ENCODE measurements at regions not wholly inside any gene's neighbourhood (a gene's known extent, or its start where the extent isn't known, plus 50 kb on each side); places are given as distances from the start of the nearest gene placed in this dataset.
"Not testable (repeated sequence)": the region's sequence is repeated elsewhere in the genome, so short reads cannot be mapped to it uniquely, and the experiment has no call there.

DNA sequence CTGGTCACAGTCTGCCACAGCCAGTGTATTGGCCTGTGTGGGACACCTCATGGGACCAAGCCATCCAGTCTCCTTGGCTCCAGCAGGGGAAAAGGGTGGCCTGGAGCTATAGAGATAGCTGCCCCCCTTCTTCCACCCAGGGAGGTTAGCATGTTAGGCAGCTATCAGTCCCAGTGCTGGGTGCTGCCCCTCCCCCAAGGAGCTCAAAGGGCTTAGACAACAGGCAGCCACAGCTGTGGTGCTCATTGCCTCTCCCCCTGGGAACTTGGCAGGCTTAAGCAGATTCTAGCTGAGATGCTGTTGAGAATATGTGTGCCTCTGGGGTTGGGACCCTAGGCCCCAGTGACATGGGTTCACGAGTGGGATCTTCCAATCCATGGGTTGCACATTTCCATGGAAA is 226.0 kb upstream of the PTGER4 start:
- FAIRE-seq, result no peak

DNA sequence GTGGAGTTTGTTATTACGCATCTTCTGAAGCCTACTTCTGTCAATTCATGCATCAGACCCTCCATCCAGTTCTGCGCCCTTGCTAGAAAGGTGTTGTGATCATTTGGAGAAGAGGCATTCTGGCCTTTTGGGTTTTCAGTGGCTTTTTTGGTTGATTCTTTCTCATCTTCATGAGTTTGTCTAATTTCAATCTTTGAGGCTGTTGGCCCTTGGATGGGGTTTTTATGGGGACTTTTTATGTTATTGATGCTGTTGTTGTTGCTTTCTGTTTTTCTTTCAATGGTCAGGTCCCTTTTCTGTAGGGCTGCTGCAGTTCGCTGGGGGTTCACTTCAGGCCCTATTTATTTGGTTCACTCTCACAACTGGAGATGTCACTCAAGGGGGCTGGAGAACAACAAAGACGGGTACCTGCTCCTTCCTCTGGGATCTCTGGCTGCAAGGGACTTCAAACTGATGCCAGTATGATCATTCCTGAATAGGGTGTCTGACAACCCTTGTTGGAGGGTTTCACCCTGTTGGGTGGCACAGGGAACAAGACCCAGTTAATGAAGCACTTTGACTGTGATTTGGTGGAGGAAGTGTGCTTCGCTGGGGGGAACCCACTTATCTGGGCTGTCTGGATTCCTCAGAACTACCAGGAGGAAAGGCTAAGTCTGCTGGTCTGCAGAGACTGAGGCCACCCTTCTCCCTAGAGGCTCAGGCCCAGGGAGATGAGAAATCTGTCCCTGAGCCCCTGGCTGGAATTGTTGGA is 226.7 kb upstream of the PTGER4 start:
- no peak for FAIRE-seq

DNA sequence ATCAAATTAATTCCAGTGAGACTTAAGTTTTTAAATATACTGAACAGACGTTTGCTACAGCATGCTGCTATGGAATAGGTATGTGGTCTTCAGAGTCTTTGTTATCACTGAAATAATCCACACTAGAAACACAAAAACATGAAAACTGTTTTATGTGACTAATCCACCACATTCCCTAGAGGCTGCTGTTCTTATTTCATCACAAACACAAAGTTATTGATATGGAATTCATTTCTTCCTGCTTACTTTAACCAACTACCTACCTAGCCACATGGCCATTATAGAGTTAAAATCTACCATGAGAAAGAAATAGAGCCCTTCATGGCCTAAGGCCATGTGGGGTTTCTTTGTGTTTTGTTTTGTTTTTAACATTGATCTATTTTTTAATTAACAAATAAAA is 232.3 kb upstream of the PTGER4 start:
- FAIRE-seq, result no peak

DNA sequence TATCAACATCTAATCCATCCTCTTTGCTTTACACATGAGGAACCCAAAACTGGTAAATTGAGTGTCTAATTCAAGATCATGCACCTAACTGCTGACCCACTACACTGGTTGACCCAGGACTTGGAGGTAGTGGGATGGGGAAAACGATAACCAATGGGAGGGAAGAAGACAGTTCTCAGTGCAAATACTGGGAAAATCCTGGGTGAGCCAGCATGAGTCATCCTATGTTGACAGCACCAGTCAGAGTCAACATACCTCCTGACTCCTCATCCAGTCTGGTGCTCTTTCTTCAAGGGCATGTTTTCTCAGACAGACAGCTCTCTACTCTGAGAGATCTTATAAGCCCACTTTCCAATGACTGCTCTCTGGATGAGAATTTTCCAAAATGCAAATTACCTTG is 232.8 kb upstream of the PTGER4 start:
- FAIRE-seq, result no peak

DNA sequence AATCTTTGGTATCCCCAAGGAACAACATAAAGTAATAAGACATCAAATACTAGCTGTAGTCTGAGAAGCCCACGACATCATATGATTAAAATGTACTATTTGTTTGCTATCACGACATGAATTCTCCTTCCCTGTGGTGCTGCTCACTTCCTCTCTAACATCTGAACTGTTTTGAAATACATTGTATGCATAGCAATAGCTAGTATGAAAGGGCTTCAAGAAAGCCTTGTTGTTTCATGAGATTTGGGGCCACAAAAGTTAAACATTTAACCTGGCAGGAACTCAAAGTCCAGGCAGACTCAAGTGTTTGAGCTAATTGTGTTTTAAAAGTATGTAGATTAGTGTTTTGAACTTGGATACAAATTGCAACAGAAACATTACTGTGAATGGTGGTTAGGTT is 237.4 kb upstream of the PTGER4 start:
- FAIRE-seq, result no peak

DNA sequence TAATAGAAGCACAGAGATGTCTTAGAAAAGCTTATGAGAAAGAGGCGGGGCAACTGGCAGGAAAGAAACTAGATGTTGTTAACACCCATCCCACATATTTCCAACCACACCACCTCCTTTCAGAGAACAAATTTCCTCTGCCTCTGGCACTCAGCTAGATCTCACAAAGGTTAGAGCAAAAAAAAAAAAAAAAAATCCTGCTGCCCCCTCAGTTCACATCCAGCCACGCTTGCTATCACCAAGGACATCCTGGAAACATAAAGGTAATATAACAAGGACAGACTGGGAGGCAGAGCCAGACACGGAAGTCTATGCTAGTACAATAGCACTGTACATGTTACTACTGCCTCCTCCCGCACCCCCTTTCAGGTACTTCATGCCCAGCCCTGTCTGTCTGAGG is 238.0 kb upstream of the PTGER4 start:
- no peak for FAIRE-seq

DNA sequence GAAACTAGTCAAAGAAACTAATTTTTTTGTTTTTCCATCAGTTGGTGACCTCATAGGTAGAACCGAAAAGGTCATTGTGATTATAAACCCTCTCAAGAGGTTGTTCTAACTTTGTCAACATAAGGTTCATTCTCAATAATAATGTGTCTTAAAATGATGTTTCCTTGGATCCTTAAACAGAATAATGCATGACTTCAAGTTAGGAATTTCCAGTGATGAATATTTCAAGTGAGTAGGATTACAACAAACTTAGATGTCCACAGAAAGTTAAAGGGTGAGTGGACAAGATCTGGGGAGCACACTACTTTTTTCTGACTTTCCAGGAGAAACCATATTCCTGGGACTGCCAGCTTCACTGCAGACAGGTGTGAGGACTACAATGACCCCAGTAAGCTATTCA is 239.0 kb upstream of the PTGER4 start:
- FAIRE-seq, result no peak

DNA sequence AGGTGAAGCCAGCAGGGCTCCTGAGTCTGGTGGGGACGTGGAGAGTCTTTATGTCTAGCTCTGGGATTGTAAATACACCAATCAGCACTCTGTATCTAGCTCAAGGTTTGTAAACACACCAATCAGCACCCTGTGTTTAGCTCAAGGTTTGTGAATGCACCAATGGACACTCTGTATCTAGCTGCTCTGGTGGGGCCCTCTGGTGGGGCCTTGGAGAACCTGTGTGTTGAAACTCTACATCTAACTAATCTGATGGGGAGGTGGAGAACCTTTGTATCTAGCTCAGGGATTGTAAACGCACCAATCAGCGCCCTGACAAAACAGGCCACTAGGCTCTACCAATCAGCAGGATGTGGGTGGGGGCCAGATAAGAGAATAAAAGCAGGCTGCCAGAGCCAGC is 240.6 kb upstream of the PTGER4 start:
- not testable (repeated sequence) for FAIRE-seq

DNA sequence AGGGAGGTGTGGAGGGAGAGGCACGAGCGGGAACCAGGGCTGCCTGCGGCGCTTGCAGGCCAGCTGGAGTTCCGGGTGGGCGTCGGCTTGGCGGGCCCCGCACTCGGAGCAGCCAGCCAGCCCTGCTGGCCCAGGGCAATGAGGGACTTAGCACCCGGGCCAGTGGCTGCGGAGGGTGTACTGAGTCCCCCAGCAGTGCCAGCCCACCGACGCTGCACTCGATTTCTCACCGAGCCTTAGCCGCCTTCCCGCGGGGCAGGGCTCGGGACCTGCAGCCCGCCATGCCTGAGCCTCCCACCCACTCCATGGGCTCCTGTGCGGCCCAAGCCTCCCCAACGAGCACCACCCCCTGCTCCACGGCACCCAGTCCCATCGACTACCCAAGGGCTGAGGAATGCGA is 241.1 kb upstream of the PTGER4 start:
- FAIRE-seq, result not testable (repeated sequence)

DNA sequence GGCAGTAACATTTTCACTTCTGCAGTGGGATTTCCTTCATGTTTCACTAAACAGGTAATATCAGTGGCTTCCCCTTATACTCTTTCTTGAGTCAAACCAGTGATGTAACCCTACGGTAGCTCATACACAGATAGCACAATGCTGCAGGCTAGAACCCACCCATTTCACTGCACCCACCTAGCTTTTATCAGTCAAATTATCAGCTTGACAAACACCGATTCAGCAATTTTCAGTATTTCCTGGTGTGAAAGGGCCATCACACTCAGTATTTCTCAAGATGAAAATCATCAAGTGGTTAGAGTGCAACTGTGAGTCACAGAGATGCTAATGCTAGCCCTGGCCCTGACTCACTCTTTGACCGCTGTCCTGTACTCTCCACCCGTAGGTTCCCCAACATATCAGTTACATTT is 242.3 kb upstream of the PTGER4 start:
- no peak for FAIRE-seq

DNA sequence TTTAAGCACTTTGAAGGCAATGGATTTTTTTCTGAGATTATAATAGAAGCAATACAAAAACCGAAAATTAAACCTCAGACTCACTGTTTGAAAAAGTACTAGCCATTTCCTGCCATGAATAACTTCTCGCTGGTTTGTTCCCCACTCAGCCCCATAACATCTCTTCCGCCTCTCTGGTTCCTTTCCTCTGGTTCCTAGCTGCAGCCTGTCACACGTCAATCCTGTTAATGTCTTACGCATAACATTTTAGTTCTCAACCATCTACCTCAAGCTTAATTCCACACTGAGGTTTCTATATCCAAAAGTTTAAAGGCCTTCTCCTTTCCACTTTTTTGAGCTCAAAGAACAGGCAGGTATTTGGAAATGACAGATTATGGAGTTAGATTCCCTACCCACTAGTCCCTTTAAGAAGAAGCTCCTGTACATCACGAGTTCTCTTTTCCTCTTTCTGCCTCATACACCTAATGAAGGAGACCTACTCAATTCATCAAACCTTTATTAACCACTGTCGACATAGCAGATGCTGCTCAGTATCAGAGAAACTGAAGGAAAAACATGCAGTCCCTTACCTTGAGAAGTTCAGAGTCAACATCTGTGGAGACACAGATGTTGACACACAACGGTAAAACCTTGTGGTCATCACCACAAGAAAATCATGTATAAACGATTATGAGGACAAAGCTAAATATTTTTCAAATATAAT is 243.0 kb upstream of the PTGER4 start:
- FAIRE-seq, result no peak

DNA sequence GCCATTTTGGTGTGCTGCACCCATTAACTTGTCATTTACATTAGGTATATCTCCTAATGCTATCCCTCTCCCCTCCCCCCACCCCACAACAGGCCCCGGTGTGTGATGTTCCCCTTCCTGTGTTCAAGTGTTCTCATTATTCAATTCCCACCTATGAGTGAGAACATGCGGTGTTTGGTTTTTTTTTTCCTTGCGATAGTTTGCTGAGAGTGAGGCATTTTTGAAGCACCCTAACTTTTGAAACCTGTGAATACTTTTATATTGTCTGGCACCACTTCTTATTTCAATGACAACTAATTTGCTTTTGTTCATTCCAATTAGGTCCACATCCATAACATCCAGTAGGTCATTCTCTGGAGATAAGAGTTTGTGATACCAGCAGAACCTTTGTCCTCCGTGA is 244.0 kb upstream of the PTGER4 start:
- FAIRE-seq, result not testable (repeated sequence)

DNA sequence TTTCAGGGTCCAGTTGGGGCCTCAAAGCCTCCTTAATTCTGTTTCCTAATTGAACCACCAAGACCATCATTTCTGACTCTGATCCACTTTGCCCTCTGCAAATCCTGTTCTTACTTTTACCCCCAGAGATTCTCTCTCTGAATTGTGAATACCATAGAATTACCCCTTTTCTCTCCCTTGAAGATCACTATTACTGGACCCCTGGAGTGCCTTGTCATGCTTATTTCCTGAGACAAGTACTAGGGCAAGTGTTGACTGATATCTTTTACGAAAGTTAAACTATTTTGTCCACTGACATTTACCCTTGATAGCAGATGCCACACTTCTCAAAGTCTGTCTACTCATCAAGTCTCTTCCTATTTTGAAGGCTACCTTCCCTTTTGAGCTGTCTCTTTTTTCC is 246.9 kb upstream of the PTGER4 start:
- FAIRE-seq, result no peak

DNA sequence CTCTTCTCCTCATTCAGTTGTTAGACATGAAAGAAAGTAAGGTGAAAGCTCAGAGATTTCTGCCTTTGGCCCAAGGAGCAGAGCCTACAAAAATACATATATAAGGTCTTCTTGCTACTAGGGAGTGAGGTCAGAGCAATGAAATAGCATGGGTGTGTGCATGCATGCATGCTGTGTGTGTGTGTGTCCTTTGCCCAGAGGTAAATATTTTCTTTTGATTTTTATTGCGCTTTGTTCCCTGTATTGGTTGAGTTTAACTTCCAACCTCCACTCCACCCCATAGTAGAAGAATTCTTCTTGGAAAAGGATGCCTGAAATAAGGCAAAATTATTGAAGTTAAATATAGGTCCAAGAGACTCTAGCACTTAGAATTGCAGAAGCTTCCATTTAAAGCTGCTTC is 248.0 kb upstream of the PTGER4 start:
- FAIRE-seq, result no peak

DNA sequence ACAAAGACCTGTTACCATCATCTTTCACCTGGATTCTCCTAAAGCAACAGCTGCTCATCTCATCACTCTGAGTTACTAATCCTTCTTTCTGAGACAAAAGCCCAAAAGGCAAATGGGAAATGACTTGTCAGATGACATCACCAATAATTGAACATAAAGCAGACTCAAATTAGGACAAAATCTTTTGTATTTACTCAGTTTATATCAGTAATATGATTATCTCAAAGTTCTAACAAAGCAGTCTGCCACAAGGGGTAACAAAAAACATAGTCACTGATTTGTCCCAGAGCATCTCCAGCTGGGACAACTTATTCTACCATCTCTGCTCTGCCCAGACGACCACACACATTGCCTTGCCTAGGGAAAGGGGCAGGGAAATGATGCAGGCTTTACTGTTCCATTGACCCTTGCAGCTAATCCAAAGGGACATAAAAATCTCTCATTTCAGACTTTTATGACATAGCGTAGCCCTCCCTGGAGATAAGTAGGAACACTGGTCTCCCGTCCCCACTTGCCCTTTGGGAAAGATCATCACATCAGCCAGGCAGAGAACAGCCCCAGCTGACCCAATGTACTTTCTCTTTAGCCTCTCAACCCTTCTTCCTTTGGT is 249.5 kb upstream of the PTGER4 start:
- FAIRE-seq, result no peak

DNA sequence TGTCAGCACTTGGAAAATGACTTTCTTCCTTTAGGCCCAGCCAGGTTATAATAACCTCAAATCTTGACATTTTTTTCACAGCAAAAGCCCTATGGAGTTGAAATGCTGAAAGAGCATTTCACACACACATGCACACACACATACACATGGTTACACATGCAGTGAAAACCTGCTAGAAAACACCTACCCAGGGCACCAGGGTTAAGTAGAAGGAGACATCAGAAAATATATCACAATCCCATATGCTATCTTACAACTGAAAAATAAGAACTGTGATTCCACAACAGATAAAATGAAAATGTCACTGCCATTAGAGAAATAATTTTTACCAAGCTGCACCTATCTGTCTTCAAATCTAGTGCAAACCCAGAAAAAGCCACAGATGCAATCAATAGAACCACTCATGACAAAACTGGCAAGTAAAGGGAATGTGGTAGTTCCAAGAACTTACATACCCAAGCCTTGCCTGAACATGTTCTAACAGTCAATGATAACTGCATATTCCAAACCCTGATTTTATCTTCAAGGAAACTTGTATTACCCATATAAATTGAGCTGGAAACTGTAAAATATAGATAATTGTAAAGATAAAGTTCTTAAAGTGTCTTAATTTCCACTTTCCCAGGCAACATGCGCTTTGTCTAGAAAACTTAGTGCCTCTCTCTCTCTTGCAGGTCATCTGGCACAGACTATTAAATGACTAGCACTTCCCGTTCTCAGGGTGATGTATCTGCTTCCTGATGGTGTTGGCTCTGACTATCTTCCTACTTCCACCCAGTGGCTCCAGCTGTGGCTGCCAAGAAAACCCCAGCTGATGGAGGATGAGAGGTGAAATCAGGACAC is 250.2 kb upstream of the PTGER4 start:
- FAIRE-seq, result no peak

DNA sequence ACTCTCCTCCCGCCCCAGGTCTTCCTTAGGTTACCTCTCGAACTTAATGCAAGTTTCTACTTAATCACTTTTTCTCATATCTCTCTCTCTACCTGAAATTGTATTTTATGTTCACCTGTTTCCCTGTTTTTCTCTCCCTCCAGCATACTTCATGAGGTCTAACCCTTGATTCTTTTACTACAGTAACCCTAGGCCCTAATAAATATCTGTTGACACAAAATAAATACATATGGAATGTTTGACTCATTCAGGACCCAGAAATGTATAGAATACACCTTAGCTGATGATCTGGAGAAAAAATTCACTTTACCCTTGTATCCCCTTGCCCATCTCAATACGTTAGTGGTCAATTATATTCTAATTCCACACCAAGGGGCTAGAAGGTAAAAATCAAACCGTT is 250.9 kb upstream of the PTGER4 start:
- no peak for FAIRE-seq

DNA sequence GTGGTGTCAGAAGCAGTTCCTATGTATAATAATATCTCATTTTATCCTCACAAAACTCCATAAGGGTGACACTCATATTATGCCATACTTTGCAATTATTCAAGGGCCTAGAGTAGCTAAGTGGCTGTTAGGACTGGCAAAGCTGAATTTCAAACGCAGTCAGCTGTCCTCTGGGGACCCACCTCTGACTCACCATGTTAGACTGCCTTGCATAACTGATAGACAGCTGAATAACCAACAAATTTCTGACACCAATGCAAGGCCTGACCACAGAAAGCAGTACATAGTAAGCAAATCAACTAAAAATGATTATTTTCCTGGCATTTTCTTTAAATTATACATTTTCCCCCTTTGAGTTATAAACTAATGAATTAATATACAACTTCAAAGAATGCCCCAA is 251.6 kb upstream of the PTGER4 start:
- no peak for FAIRE-seq

DNA sequence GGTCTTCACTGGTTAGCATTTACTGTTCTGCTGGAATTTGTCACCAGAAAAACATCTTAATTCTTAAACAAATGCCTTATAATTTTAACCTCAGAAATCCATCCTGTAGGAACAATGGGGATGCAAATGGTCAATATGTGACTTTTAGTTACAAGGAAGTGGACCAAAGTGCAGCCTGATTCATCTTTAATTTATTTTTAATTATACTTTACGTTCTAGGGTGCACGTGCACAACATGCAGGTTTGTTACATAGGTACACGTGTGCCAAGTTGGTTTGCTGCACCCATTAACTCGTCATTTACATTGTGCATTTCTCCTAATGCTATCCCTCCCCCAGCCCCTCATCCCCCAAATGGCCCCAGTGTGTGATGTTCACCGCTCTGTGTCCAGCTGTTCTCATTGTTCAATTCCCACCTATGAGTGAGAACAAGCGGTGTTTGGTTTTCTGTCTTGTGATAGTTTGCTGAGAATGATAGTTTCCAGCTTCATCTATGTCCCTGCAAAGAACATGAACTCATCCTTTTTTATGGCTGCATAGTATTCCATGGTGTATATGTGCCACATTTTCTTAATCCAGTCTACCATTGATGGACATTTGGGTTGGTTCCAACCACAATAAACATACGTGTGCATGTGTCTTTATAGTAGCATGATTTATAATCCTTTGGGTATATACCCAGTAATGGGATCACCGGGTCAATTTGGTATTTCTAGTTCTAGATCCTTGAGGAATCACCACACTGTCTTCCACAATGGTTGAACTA is 262.5 kb upstream of the PTGER4 start:
- not testable (repeated sequence) for FAIRE-seq

DNA sequence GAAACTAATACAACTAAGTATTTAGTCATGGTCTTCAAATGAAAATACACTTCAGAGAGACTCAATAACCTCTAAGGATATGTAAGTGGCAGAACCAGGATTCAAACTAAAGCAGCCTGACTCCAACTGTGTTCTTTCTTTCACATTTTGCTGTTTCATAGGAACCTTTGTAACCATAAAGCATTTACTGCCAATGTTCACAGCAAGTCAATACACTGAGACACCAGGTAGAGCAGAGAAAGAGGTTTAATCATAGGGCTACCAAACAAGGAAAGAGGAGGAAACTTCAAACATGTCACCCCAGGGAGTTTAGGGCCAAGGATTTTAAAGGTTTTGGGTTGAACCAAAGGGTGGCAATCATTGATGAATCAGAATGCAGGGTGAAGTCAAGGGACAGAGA is 263.1 kb upstream of the PTGER4 start:
- no peak for FAIRE-seq

DNA sequence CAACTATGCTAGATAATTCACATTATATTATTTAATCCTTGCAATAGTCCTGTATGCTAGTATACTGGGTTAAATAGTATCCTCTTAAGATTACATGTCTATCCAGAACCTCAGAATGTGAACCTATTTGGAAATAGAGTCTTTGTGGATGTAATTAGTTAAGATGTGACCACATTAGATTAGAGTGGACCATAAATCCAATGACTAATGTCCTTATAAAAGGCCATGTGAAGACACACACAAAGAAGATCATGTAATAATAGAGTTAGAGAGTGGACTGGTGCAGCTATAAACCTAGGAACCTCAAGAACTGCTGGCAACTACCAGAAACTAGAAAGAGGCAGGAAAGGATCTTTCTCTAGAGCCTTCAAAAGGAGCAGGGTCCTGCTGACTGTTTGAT is 263.6 kb upstream of the PTGER4 start:
- no peak for FAIRE-seq

DNA sequence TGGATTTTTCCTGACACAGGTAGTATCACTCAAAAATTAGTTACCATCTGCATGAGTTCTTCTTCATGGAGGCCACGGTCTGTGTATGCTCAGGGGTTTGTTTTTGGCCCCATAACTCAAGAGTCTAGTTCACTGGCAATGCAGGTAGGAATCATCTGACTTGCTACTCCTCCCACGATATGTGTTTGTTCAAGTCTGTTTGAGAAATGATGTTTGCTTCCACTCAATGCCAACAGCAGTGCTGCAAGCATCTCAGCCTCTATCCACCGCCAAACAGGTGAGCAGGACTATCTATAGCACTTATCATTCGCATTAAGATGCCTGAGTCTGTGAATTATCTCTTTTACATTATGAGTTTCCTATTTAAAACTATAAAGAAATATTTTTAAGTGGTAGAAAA is 264.8 kb upstream of the PTGER4 start:
- FAIRE-seq, result no peak

DNA sequence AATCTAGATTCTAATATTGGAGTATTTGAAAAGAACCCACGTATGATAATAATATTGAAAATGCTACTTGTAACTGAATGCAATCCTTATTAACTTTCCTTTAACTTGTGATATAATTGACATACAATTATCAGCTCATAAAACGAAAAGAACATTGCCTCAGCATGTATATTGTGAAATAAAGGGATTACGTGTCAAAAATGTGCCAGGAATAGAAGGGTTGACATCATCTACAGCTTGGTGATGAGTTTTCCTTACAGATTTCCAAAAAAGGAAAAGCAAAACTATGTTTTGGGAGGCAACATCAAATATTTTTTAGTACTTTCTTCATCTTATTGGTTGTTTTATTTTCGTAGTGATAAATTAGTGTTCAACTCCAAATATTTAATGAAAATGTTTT is 266.0 kb upstream of the PTGER4 start:
- no peak for FAIRE-seq
